B cell (primary cell): ENCODE measurements at regions not wholly inside any gene's neighbourhood (a gene's known extent, or its start where the extent isn't known, plus 50 kb on each side); places are given as distances from the start of the nearest gene placed in this dataset.

ENCODE experiments used
- ATAC-seq: fragments of 200-7000 bp; cut with Tn5 transposase; one replicate; pipeline ENCODE4 v1.10.0; 2021; ENCODE audit warnings: low read depth, mild to moderate bottlenecking, moderate number of reproducible peaks, moderate library complexity
- CTCF ChIA-PET: fragments of 350-600 bp; sonication (Branson Sonifier 250); formaldehyde crosslinking; loops from one replicate; lab custom pipeline; 2021; ENCODE audit warnings: antibody characterized with exemption, inconsistent platforms; lab: Charles Lee
- POLR2A ChIA-PET: fragments of 350-600 bp; sonication (Branson Sonifier 250); formaldehyde crosslinking; loops from one replicate; lab custom pipeline; 2021; ENCODE audit warnings: antibody characterized with exemption; lab: Charles Lee
- DNase-seq: peaks from one replicate; pipeline ENCODE4 v3.0.0; 2013
- H2AFZ ChIP-seq: 2 replicates; pipeline ENCODE4 v1.6.1; 2012; ENCODE audit warnings: mild to moderate bottlenecking, low read depth, low read length; ENCODE audit not compliant: insufficient read depth, poor library complexity, severe bottlenecking
- H3K27ac ChIP-seq, 2 donors: 1 replicate in 1 of 2; 2 replicates in 1 of 2; pipeline ENCODE4 v1.5.1; 2012 to 2013; ENCODE audit warnings: low read length in 2 of 2, mild to moderate bottlenecking in 2 of 2, moderate library complexity in 1 of 2
- H3K27me3 ChIP-seq, 4 experiments: fragments of 200-600 bp in 1 of 4; sonication (generic) in 1 of 4; replicated peaks in 1 of 4; 1 replicate in 2 of 4; 2 replicates in 2 of 4; pipeline versions ENCODE4 v1.6.1 to v1.7.0; 2013 to 2016; ENCODE audit warnings: low read length in 3 of 4, mild to moderate bottlenecking in 2 of 4, mixed read lengths in 1 of 4, moderate library complexity in 1 of 4; ENCODE audit not compliant: insufficient read depth in 4 of 4, control insufficient read depth in 3 of 4; ENCODE audit errors: control extremely low read depth in 1 of 4
- H3K36me3 ChIP-seq, 2 experiments: replicated peaks in 1 of 2; 1 replicate in 1 of 2; 2 replicates in 1 of 2; pipeline versions ENCODE4 v1.6.1 to v1.7.1; 2013; ENCODE audit warnings: low read length in 1 of 2; ENCODE audit not compliant: insufficient read depth in 2 of 2, control insufficient read depth in 1 of 2; ENCODE audit errors: control extremely low read depth in 1 of 2, extremely low read depth in 1 of 2
- H3K4me1 ChIP-seq, 2 donors: fragments of 200-600 bp in 1 of 2; sonication (generic) in 1 of 2; 1 replicate in 1 of 2; 2 replicates in 1 of 2; pipeline versions ENCODE4 v1.5.1 to v1.6.1; 2013 to 2017; ENCODE audit warnings: low read length in 2 of 2; ENCODE audit not compliant: control insufficient read depth in 2 of 2, insufficient read depth in 2 of 2
- H3K4me2 ChIP-seq: replicated peaks from 2 replicates; pipeline ENCODE3; 2012; ENCODE audit warnings: mild to moderate bottlenecking, low read depth, low read length; ENCODE audit not compliant: poor library complexity, severe bottlenecking
- H3K4me3 ChIP-seq, 5 experiments: fragments of 200-600 bp in 1 of 5; sonication (generic) in 1 of 5; 1 replicate in 3 of 5; 2 replicates in 2 of 5; pipeline versions ENCODE4 v1.5.1 to v1.7.0; 2011 to 2016; ENCODE audit warnings: low read length in 4 of 5, mild to moderate bottlenecking in 4 of 5, low read depth in 2 of 5, control low read depth in 1 of 5, moderate library complexity in 1 of 5; ENCODE audit not compliant: insufficient read depth in 1 of 5; ENCODE audit errors: control extremely low read depth in 1 of 5, extremely low read depth in 1 of 5
- H3K79me2 ChIP-seq: fragments of 200-600 bp; sonication (generic); one replicate; pipeline ENCODE4 v1.6.0; 2016; ENCODE audit warnings: low read length; ENCODE audit not compliant: control insufficient read depth, insufficient read depth
- H3K9ac ChIP-seq: fragments of 200-600 bp; sonication (generic); 2 replicates; pipeline ENCODE4 v1.6.1; 2017; ENCODE audit warnings: mild to moderate bottlenecking, low read length, moderate library complexity
- H3K9me3 ChIP-seq, 3 donors: one replicate each; pipeline versions ENCODE4 v1.6.1 to v1.7.1; 2013; ENCODE audit warnings: low read length in 2 of 3; ENCODE audit not compliant: control insufficient read depth in 2 of 3, insufficient read depth in 1 of 3; ENCODE audit errors: control extremely low read depth in 1 of 3
- H4K20me1 ChIP-seq: 2 replicates; pipeline ENCODE4 v1.6.0; 2012; ENCODE audit warnings: mild to moderate bottlenecking, low read length; ENCODE audit not compliant: insufficient read depth, control insufficient read depth, poor library complexity, severe bottlenecking
- H3K27ac Mint-ChIP-seq: one replicate; pipeline ENCODE4 v1.8.0; 2021; ENCODE audit warnings: mixed read lengths
- H3K27me3 Mint-ChIP-seq: one replicate; pipeline ENCODE4 v1.8.0; 2021; ENCODE audit warnings: mixed read lengths
- H3K4me1 Mint-ChIP-seq: one replicate; pipeline ENCODE4 v1.8.0; 2021; ENCODE audit warnings: mixed read lengths
- H3K4me3 Mint-ChIP-seq: one replicate; pipeline ENCODE4 v1.8.0; 2021; ENCODE audit warnings: mixed read lengths
- H3K9me3 Mint-ChIP-seq: one replicate; pipeline ENCODE4 v1.8.0; 2022; ENCODE audit warnings: mixed read lengths; ENCODE audit not compliant: insufficient read depth
- EZH2 ChIP-seq: IDR thresholded peaks from 2 replicates; pipeline ENCODE4 v1.6.1; 2012; ENCODE audit warnings: borderline replicate concordance, low read depth, mild to moderate bottlenecking, moderate library complexity, low read length; ENCODE audit not compliant: insufficient read depth, poor library complexity, severe bottlenecking
- WGBS: methylation state at CpG from one replicate; pipeline ENCODE4 v1.1.5; 2013; ENCODE audit warnings: missing lambda C conversion rate; ENCODE audit not compliant: insufficient coverage; 5-methylcytosine and 5-hydroxymethylcytosine counted together
- intact Hi-C: fragments of 100-400 bp; cut with micrococcal nuclease; formaldehyde crosslinking; loops from one replicate; pipeline ENCODE4 v1.10.0; 2022
- TF ChIP-seq, protein P1 (sequence below): fragments of 200-600 bp; IDR thresholded peaks from one replicate; pipeline ENCODE4 v1.8.0; 2022; ENCODE audit warnings: antibody characterized with exemption, mild to moderate bottlenecking

DNA sequence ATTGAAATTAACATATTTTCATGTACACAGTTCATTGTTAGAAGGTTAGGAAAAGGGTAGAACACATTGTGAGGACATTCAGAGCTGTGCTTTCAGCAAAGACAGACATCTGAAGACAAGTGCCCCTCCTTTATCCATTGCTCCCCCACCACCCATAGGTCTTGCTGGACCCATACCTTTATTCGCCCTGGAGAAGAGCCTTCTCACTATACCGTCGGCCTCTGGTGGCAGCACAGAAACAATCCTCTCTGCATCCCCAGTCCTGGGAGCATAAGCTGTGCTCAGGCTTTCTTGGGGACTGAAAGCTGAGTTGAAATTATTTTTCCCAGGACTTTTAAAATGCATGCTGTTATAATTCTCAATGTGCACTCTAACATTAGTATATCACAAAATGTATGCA lies 372.3 kb downstream of the EPHA7 start:
- H3K4me1 Mint-ChIP-seq: no peaks in the 10 kb centered on the region
- ChIA-PET CTCF (no interaction called here), POLR2A (no interaction called here)
- no peak overlapping the region for H3K4me3 Mint-ChIP-seq
- Histone ChIP-seq H3K79me2 (no peaks in the 10 kb centered on the region), H2AFZ (no peak overlapping the region), H4K20me1 (no peaks in the 10 kb centered on the region), H3K27ac (no peak overlapping the region), H3K36me3 (no peaks in the 10 kb centered on the region), H3K4me1 (no peaks in the 10 kb centered on the region), H3K4me2 (no peak overlapping the region), H3K9ac (no peak overlapping the region), H3K27me3 (no peaks in the 10 kb centered on the region), H3K9me3 (no peaks in the 10 kb centered on the region), H3K4me3 (no peak overlapping the region)
- TF ChIP-seq, protein P1, sequence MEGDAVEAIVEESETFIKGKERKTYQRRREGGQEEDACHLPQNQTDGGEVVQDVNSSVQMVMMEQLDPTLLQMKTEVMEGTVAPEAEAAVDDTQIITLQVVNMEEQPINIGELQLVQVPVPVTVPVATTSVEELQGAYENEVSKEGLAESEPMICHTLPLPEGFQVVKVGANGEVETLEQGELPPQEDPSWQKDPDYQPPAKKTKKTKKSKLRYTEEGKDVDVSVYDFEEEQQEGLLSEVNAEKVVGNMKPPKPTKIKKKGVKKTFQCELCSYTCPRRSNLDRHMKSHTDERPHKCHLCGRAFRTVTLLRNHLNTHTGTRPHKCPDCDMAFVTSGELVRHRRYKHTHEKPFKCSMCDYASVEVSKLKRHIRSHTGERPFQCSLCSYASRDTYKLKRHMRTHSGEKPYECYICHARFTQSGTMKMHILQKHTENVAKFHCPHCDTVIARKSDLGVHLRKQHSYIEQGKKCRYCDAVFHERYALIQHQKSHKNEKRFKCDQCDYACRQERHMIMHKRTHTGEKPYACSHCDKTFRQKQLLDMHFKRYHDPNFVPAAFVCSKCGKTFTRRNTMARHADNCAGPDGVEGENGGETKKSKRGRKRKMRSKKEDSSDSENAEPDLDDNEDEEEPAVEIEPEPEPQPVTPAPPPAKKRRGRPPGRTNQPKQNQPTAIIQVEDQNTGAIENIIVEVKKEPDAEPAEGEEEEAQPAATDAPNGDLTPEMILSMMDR: no peak
- TF ChIP-seq EZH2: no peak
- H3K9me3 Mint-ChIP-seq: no peaks in the 10 kb centered on the region
- H3K27me3 Mint-ChIP-seq: no peaks in the 10 kb centered on the region
- WGBS: 67% methylated on average over 1 of the region's 3 CpGs
- no peak overlapping the region for H3K27ac Mint-ChIP-seq
- DNase-seq (no peak), ATAC-seq (no peak)
- intact Hi-C loops: no loop called here

DNA sequence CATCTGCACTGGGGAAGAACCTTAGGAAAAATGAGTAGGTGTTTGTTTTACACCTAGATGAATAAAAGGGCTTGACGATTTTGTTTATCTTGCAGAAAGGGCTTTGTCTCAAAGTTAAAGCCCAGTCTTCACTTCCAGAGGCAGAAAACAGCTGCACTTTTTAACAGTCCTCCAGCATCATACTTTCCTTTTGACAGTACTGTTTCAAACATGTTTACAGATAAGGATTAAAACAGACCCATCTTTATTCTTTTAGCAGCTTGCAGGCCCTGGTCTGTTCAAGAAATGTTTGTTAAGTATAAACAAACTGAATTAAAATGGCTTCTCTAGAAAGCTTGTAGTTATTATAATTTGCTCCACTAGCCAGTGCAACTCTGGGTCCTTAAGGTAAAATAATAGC lies 374.2 kb downstream of the EPHA7 start:
- ChIA-PET POLR2A (no interaction called here), CTCF (no interaction called here)
- Histone ChIP-seq H3K4me1 (no peaks in the 10 kb centered on the region), H2AFZ (no peak overlapping the region), H3K9me3 (no peaks in the 10 kb centered on the region), H4K20me1 (no peaks in the 10 kb centered on the region), H3K27me3 (no peaks in the 10 kb centered on the region), H3K9ac (no peak overlapping the region), H3K4me3 (no peak overlapping the region), H3K79me2 (no peaks in the 10 kb centered on the region), H3K36me3 (no peaks in the 10 kb centered on the region), H3K4me2 (no peak overlapping the region), H3K27ac (no peak overlapping the region)
- TF ChIP-seq EZH2: no peak
- TF ChIP-seq, protein P1: no peak
- Mint-ChIP-seq H3K9me3 (no peaks in the 10 kb centered on the region), H3K4me1 (no peaks in the 10 kb centered on the region), H3K4me3 (no peak overlapping the region), H3K27me3 (no peaks in the 10 kb centered on the region), H3K27ac (no peak overlapping the region)
- no CpG with 5 or more reads among the region's 1 CpG for WGBS
- DNase-seq (no peak), ATAC-seq (no peak)
- intact Hi-C loops: no loop called here
